Thyroid gland (tissue), 4 donors: ENCODE measurements at regions not wholly inside any gene's neighbourhood (a gene's known extent, or its start where the extent isn't known, plus 50 kb on each side); places are given as distances from the start of the nearest gene placed in this dataset.

Source experiments
- CTCF ChIP-seq, 6 experiments: fragments of 200-600 bp in 3 of 6; fragments of 450-650 bp in 3 of 6; sonication (generic) in 3 of 6; IDR thresholded peaks; one replicate each; pipeline ENCODE4 v1.5.1; 2016 to 2019; ENCODE audit warnings: antibody characterized with exemption in 6 of 6, mild to moderate bottlenecking in 2 of 6, inconsistent platforms in 1 of 6, moderate library complexity in 1 of 6
- POLR2A ChIP-seq, 2 donors: fragments of 450-650 bp; IDR thresholded peaks; one replicate each; pipeline ENCODE4 v1.6.1; 2017; ENCODE audit warnings: antibody characterized with exemption in 2 of 2, mild to moderate bottlenecking in 2 of 2, moderate library complexity in 1 of 2

- TF ChIP-seq CTCF (IDR thresholded peaks at IDR 0.05): no peak
- TF ChIP-seq POLR2A (IDR thresholded peaks at IDR 0.05): no peak
These were observed 201.8 kb upstream of the GULP1 start for GRCh38 chr2:188089901-188090300.
